GM10248 (cell line): ENCODE measurements at regions not wholly inside any gene's neighbourhood (a gene's known extent, or its start where the extent isn't known, plus 50 kb on each side); places are given as distances from the start of the nearest gene placed in this dataset.

Source experiments
- CTCF ChIA-PET: fragments of 300-600 bp; sonication (Branson Sonifier 250); formaldehyde crosslinking; extraction: SDS; loops from one replicate; lab custom pipeline; 2021; ENCODE audit warnings: antibody characterized with exemption; lab: Yijun Ruan, JAX
- POLR2A ChIA-PET: fragments of 350-650 bp; sonication (Branson Sonifier 250); formaldehyde crosslinking; extraction: SDS; loops from one replicate; lab custom pipeline; 2020; ENCODE audit warnings: antibody characterized with exemption; lab: Yijun Ruan, JAX
- DNase-seq: peaks from one replicate; pipeline ENCODE4 v3.0.0; 2012; ENCODE audit errors: extremely low spot score
- TF ChIP-seq, protein P1 (sequence below): IDR thresholded peaks from 2 replicates; pipeline ENCODE4 v1.5.1; 2012; ENCODE audit warnings: mild to moderate bottlenecking, low read depth; ENCODE audit errors: extremely low read depth, missing control alignments, control extremely low read depth

DNA sequence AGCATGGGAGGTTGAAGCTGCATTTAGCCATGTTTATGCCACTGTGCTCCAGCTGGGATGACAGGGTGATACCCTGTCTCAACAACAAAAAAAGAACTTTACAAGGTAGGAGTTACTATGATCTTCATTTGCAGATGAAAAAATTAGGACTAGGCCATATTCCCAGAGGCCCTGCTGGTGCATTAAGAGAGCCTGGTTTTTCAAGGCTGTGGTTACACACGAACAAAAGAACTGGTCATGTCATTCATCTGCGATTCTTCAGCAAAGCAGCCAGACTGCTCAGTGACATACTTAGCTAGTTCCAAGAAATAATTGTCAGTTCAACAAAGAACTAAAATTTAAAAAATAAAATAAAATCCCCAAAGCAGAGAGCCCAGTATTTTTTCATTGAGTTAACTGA is 66.1 kb upstream of the SLC22A15 start:
- TF ChIP-seq, protein P1, sequence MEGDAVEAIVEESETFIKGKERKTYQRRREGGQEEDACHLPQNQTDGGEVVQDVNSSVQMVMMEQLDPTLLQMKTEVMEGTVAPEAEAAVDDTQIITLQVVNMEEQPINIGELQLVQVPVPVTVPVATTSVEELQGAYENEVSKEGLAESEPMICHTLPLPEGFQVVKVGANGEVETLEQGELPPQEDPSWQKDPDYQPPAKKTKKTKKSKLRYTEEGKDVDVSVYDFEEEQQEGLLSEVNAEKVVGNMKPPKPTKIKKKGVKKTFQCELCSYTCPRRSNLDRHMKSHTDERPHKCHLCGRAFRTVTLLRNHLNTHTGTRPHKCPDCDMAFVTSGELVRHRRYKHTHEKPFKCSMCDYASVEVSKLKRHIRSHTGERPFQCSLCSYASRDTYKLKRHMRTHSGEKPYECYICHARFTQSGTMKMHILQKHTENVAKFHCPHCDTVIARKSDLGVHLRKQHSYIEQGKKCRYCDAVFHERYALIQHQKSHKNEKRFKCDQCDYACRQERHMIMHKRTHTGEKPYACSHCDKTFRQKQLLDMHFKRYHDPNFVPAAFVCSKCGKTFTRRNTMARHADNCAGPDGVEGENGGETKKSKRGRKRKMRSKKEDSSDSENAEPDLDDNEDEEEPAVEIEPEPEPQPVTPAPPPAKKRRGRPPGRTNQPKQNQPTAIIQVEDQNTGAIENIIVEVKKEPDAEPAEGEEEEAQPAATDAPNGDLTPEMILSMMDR, result no peak
- CTCF ChIA-PET, result interaction anchor here (1.9 kb wide), 1 partner anchor 9 kb away, joined by 4 read pairs; no protein-coding TSS in a partner anchor

DNA sequence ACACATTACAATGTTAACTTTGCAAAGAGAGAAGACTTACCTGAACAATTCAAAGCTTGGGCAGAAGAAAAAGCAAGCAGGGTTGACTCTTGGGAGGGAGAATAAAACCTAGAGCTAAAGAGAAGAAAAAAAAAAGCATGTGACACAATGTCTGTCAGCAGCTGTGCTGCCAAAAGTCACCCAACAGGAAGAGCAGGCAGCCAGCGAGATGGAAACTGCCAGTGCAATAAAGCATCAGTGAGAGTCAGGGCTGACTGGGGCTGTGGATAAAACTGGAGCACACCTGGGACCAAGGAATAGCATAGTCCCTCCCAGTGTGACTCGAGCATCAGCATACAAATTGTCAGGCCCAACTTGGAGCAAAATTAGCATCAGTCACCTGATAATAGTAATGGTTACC is 65.0 kb upstream of the SLC22A15 start:
- POLR2A ChIA-PET, result no interaction called here
- TF ChIP-seq, protein P1, result no peak
- CTCF ChIA-PET, result interaction anchor here (1.0 to 1.9 kb wide), 2 partner anchors 8 to 18 kb away, joined by 3 to 4 read pairs; no protein-coding TSS in a partner anchor
- DNase-seq, result no peak

More for the DNA sequence above, 66.1 kb upstream of the SLC22A15 start:
- POLR2A ChIA-PET, result no interaction called here
- no peak for DNase-seq

DNA sequence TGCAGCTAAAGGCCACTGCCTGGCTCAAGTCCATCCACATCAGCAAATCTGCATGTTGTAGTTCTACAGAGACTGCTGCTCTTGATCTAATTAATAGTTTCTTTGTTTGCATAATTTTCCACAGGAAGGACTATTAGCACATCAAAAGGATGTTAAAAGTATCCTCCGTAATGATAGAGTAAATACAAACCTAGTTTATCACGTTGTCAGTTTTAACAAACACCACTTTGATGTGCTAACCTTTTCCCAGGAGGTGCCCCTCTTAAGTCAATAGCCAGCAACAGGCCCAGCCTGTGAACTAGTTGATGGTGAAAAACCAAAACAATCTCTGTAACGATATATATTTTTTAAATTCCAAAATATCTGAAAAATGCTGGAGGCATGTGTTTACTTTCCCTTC is 64.2 kb upstream of the SLC22A15 start:
- DNase-seq, result no peak
- ChIA-PET POLR2A (no interaction called here), CTCF (interaction anchor here (1.0 to 1.9 kb wide), 3 partner anchors 7 to 50 kb away, joined by 3 to 4 read pairs (median 3); no protein-coding TSS in a partner anchor)
- TF ChIP-seq, protein P1, result no peak

DNA sequence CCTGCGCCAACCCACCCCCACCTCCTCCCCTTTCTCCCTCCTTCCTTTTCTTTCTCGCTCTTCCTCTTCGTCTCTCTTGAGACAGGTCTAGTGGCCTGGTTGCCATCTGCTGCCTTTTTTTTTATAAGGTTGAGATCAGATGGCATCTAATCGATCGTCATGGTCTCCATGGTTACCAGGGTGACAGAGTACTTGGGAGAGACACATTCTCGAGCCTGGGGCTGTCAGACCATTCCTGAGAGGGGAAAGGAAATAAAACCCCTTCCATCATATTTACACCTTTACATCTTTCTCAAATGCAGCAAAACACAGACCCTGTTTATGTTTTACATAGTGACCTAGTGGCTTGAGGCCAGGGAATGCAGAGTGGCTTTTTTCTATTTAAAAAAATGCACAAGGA is 53.5 kb upstream of the SLC22A15 start:
- POLR2A ChIA-PET, result no interaction called here
- CTCF ChIA-PET, result interaction anchor here (1.2 kb wide), 1 partner anchor 11 kb away, joined by 4 read pairs; no protein-coding TSS in a partner anchor
- no peak for DNase-seq
- TF ChIP-seq, protein P1, result no peak

DNA sequence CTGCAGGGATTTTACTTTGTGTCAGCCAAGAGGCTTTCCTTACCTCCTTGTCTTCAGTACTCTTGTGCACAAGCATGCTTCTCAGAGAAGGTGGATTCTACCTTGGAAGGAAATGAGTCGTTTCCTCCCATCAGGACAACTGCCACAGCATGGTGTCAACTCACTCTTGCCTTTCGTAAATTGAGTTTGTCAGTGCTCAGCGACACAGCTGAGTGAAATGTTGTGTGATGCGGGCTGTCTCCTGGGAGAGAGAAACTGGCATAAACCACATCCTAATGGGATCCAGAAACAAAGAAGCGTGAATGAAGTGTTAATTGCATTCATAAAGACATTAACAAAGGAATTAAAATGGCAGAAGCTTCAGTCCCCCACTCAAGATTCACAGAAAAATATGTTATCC is 51.5 kb upstream of the SLC22A15 start:
- POLR2A ChIA-PET, result no interaction called here
- TF ChIP-seq, protein P1, result no peak
- CTCF ChIA-PET, result interaction anchor here (1.3 kb wide), 1 partner anchor 21 kb away, joined by 3 read pairs; no protein-coding TSS in a partner anchor
- no peak for DNase-seq

DNA sequence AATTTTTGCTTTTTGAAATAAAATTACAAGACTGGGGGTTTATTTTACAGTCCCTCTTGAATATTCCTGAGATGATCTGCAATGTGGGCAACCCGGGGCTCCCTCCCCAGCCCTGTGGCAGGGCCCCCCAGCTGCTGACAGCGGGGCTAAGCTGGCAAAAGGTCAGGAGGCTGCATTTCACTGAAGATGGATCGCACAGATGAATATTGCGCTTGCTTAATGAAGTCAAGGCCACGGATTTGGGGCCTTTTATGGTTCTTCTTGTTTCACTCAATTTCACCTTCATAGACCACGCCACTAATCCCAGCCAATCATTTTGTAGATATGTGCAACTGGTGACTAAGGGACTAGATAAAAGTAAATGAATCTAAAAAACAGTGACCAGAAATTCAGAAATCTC is 50.8 kb upstream of the SLC22A15 start:
- POLR2A ChIA-PET, result no interaction called here
- DNase-seq, result no peak
- CTCF ChIA-PET, result no interaction called here

More for the DNA sequence above, 50.8 kb upstream of the SLC22A15 start:
- TF ChIP-seq, protein P1, result no peak
